GM23338 (cell line): ENCODE measurements at regions not wholly inside any gene's neighbourhood (a gene's known extent, or its start where the extent isn't known, plus 50 kb on each side); places are given as distances from the start of the nearest gene placed in this dataset.
A peak's percentile ranks its signal among the peaks of the same experiment; 100 is the strongest.

Experiments used
- ATAC-seq: fragments of 200-7000 bp; cut with Tn5 transposase; 3 replicates; pipeline ENCODE4 v1.9.1; 2020
- DNase-seq: peaks from one replicate; pipeline ENCODE4 v3.0.0-alpha.2; 2015; ENCODE audit warnings: low spot score
- H2AFZ ChIP-seq: fragments of 200-600 bp; sonication (generic); 2 replicates; pipeline ENCODE4 v1.8.0; 2016; ENCODE audit warnings: antibody characterized with exemption, mild to moderate bottlenecking, moderate library complexity
- H3F3A ChIP-seq: fragments of 200-600 bp; sonication (generic); replicated peaks from 2 replicates; pipeline ENCODE4 v1.8.0; 2017; ENCODE audit warnings: antibody characterized with exemption, mixed run types, low read depth
- H3K27ac ChIP-seq: fragments of 200-600 bp; sonication (generic); 2 replicates; pipeline ENCODE4 v1.6.1; 2016; ENCODE audit warnings: low read depth
- H3K27me3 ChIP-seq: fragments of 200-600 bp; sonication (generic); 2 replicates; pipeline ENCODE4 v1.8.0; 2016; ENCODE audit warnings: mild to moderate bottlenecking, mixed run types, moderate library complexity; ENCODE audit not compliant: insufficient read depth
- H3K36me3 ChIP-seq: fragments of 200-600 bp; sonication (generic); 2 replicates; pipeline ENCODE4 v1.8.0; 2016; ENCODE audit warnings: mild to moderate bottlenecking; ENCODE audit not compliant: insufficient read depth
- H3K4me1 ChIP-seq: fragments of 200-600 bp; sonication (generic); 2 replicates; pipeline ENCODE4 v1.8.0; 2016; ENCODE audit warnings: mild to moderate bottlenecking, moderate library complexity; ENCODE audit not compliant: insufficient read depth
- H3K4me2 ChIP-seq: fragments of 200-600 bp; sonication (generic); 2 replicates; pipeline ENCODE4 v1.7.1; 2017; ENCODE audit warnings: mixed run types
- H3K4me3 ChIP-seq: fragments of 200-600 bp; sonication (generic); 2 replicates; pipeline ENCODE4 v1.6.1; 2016; ENCODE audit warnings: mixed run types
- H3K79me2 ChIP-seq: fragments of 200-600 bp; sonication (generic); replicated peaks from 2 replicates; pipeline ENCODE4 v1.8.0; 2017; ENCODE audit warnings: mild to moderate bottlenecking; ENCODE audit not compliant: insufficient read depth
- H3K9me2 ChIP-seq: fragments of 200-600 bp; sonication (generic); 2 replicates; pipeline ENCODE4 v1.8.0; 2017; ENCODE audit not compliant: insufficient read depth
- H4K20me1 ChIP-seq: fragments of 200-600 bp; sonication (generic); replicated peaks from 2 replicates; pipeline ENCODE4 v1.8.0; 2017; ENCODE audit warnings: mild to moderate bottlenecking; ENCODE audit not compliant: insufficient read depth
- H3K27ac Mint-ChIP-seq: 2 replicates; pipeline ENCODE4 v1.8.0; 2020; ENCODE audit warnings: inconsistent platforms, mild to moderate bottlenecking, moderate library complexity, mixed read lengths
- H3K27me3 Mint-ChIP-seq: 3 replicates; pipeline ENCODE4 v1.8.0; 2022; ENCODE audit warnings: low read depth, mild to moderate bottlenecking, moderate library complexity, mixed read lengths, inconsistent platforms; ENCODE audit not compliant: insufficient read depth, poor library complexity
- H3K36me3 Mint-ChIP-seq: 3 replicates; pipeline ENCODE4 v1.8.0; 2021; ENCODE audit warnings: low read depth, mild to moderate bottlenecking, inconsistent platforms, moderate library complexity, mixed read lengths
- H3K4me1 Mint-ChIP-seq: 3 replicates; pipeline ENCODE4 v1.8.0; 2020; ENCODE audit warnings: mild to moderate bottlenecking, inconsistent platforms, mixed read lengths
- H3K4me3 Mint-ChIP-seq: 3 replicates; pipeline ENCODE4 v1.8.0; 2021; ENCODE audit warnings: moderate library complexity, mild to moderate bottlenecking, inconsistent platforms, mixed read lengths
- H3K9me3 Mint-ChIP-seq: 3 replicates; pipeline ENCODE4 v1.8.0; 2020; ENCODE audit warnings: moderate library complexity, mild to moderate bottlenecking, inconsistent platforms, mixed read lengths
- EZH2 ChIP-seq: fragments of 200-600 bp; sonication (generic); IDR thresholded peaks from one replicate; pipeline ENCODE4 v1.8.0; 2017; ENCODE audit warnings: antibody characterized with exemption, mild to moderate bottlenecking, low read depth; ENCODE audit not compliant: unreplicated experiment
- NANOG ChIP-seq: IDR thresholded peaks from 2 replicates; pipeline ENCODE4 v1.6.1; 2016; ENCODE audit warnings: antibody characterized with exemption, borderline replicate concordance
- STAT1 ChIP-seq: IDR thresholded peaks from one replicate; pipeline ENCODE4 v1.6.1; 2016; ENCODE audit warnings: antibody characterized with exemption; ENCODE audit not compliant: unreplicated experiment
- ZNF114 ChIP-seq: fragments of 250-450 bp; sonication (Bioruptor Pico); IDR thresholded peaks from 2 replicates; pipeline ENCODE4 v1.5.0; 2020; ENCODE audit warnings: mild to moderate bottlenecking, moderate library complexity
- ZNF331 ChIP-seq: fragments of 250-450 bp; sonication (Bioruptor Pico); IDR thresholded peaks from 2 replicates; pipeline ENCODE4 v1.5.0; 2020; ENCODE audit warnings: low read depth, mild to moderate bottlenecking, moderate library complexity
- TF ChIP-seq, protein P1 (sequence below): fragments of 250-450 bp; sonication (Bioruptor Pico); IDR thresholded peaks from 2 replicates; pipeline ENCODE4 v1.5.0; 2020; ENCODE audit warnings: mild to moderate bottlenecking, moderate library complexity

DNA sequence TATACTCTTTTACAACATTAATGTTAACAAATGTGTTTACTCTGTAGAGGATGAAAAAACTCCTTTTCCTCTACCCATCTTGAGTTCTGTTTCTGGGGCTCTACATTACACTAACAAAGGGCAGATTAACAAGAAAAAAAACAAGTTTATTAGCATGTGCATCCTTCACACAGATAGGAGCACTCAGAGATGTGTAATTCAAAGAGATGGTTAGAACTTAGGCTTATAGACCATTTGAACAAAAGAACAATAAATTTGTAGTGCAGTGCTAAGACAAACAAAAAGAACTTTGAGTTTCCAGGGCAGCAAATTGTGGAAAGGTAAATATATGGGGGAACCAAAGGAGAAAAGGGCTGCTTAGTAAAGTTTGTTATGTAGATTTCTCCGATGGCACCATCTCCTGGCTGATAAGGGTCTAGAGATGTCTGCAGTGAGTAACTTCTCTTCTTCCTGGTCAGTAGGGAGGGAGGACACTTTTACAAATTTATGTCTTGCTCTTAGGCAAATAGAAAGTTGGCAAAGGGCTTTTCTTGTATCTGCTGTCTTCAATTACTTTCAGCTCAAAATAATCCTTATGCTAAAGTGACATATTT, 1249.9 kb upstream of the TENM3 start:
- ATAC-seq (peak; percentile 58), DNase-seq (peak; percentile 4)
- Histone ChIP-seq H4K20me1 (no peaks in the 10 kb centered on the region), H3K27me3 (no peaks in the 10 kb centered on the region), H3K9me2 (no peaks in the 10 kb centered on the region), H3K27ac (no peak overlapping the region), H3K36me3 (no peaks in the 10 kb centered on the region), H3K4me1 (peaks cover 16% of the 10 kb centered on the region), H3K79me2 (no peaks in the 10 kb centered on the region), H3K4me3 (no peak overlapping the region; the same call in 1 of the 2 replicates), H3F3A (no peaks in the 10 kb centered on the region), H3K4me2 (peak overlapping the region; percentile 24), H2AFZ (no peak overlapping the region)
- H3K27me3 Mint-ChIP-seq: peaks cover 2% of the 10 kb centered on the region
- peaks cover 16% of the 10 kb centered on the region for H3K4me1 Mint-ChIP-seq
- H3K27ac Mint-ChIP-seq: no peak overlapping the region
- peaks cover 3% of the 10 kb centered on the region; the same call in 1 of the 3 replicates for H3K9me3 Mint-ChIP-seq
- peaks cover 3% of the 10 kb centered on the region; the same call in 1 of the 3 replicates for H3K36me3 Mint-ChIP-seq
- no peak overlapping the region for H3K4me3 Mint-ChIP-seq
- TF ChIP-seq, protein P1, sequence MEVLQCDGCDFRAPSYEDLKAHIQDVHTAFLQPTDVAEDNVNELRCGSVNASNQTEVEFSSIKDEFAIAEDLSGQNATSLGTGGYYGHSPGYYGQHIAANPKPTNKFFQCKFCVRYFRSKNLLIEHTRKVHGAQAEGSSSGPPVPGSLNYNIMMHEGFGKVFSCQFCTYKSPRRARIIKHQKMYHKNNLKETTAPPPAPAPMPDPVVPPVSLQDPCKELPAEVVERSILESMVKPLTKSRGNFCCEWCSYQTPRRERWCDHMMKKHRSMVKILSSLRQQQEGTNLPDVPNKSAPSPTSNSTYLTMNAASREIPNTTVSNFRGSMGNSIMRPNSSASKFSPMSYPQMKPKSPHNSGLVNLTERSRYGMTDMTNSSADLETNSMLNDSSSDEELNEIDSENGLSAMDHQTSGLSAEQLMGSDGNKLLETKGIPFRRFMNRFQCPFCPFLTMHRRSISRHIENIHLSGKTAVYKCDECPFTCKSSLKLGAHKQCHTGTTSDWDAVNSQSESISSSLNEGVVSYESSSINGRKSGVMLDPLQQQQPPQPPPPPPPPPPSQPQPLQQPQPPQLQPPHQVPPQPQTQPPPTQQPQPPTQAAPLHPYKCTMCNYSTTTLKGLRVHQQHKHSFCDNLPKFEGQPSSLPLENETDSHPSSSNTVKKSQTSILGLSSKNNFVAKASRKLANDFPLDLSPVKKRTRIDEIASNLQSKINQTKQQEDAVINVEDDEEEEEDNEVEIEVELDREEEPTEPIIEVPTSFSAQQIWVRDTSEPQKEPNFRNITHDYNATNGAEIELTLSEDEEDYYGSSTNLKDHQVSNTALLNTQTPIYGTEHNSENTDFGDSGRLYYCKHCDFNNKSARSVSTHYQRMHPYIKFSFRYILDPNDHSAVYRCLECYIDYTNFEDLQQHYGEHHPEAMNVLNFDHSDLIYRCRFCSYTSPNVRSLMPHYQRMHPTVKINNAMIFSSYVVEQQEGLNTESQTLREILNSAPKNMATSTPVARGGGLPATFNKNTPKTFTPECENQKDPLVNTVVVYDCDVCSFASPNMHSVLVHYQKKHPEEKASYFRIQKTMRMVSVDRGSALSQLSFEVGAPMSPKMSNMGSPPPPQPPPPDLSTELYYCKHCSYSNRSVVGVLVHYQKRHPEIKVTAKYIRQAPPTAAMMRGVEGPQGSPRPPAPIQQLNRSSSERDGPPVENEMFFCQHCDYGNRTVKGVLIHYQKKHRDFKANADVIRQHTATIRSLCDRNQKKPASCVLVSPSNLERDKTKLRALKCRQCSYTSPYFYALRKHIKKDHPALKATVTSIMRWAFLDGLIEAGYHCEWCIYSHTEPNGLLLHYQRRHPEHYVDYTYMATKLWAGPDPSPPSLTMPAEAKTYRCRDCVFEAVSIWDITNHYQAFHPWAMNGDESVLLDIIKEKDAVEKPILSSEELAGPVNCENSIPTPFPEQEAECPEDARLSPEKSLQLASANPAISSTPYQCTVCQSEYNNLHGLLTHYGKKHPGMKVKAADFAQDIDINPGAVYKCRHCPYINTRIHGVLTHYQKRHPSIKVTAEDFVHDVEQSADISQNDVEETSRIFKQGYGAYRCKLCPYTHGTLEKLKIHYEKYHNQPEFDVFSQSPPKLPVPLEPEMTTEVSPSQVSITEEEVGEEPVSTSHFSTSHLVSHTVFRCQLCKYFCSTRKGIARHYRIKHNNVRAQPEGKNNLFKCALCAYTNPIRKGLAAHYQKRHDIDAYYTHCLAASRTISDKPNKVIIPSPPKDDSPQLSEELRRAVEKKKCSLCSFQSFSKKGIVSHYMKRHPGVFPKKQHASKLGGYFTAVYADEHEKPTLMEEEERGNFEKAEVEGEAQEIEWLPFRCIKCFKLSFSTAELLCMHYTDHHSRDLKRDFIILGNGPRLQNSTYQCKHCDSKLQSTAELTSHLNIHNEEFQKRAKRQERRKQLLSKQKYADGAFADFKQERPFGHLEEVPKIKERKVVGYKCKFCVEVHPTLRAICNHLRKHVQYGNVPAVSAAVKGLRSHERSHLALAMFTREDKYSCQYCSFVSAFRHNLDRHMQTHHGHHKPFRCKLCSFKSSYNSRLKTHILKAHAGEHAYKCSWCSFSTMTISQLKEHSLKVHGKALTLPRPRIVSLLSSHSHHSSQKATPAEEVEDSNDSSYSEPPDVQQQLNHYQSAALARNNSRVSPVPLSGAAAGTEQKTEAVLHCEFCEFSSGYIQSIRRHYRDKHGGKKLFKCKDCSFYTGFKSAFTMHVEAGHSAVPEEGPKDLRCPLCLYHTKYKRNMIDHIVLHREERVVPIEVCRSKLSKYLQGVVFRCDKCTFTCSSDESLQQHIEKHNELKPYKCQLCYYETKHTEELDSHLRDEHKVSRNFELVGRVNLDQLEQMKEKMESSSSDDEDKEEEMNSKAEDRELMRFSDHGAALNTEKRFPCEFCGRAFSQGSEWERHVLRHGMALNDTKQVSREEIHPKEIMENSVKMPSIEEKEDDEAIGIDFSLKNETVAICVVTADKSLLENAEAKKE: peak; percentile 69; the same call in 1 of the 2 replicates
- TF ChIP-seq ZNF114 (CRISPR knock-in tag): no peak

DNA sequence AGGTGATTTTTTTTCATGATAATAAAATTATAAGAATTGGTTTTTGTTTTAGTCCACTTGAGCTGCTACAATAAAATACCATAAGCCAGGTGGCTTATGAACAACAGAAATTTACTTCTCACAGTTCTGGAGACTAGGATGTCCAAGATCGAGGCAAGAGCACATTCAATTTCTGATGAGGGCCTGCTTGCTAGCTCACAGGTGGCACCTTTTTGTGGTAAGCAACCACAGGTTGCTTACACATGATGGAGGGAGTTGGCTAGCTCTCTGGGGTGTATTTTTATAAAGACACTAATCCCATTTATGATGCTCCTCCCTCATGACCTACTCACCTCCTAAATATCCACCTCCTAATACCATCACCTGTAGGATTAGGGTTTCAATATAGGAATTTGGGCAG, 1248.5 kb upstream of the TENM3 start:
- no peaks in the 10 kb centered on the region for H4K20me1 ChIP-seq
- H3F3A ChIP-seq: no peaks in the 10 kb centered on the region
- no peak for ATAC-seq
- no peaks in the 10 kb centered on the region for H3K79me2 ChIP-seq
- H3K27ac ChIP-seq: no peak overlapping the region
- H3K9me2 ChIP-seq: no peaks in the 10 kb centered on the region
- no peak overlapping the region for H3K27ac Mint-ChIP-seq
- H3K36me3 ChIP-seq: no peaks in the 10 kb centered on the region
- no peak overlapping the region for H3K4me3 Mint-ChIP-seq
- peaks cover 3% of the 10 kb centered on the region; the same call in 1 of the 3 replicates for H3K9me3 Mint-ChIP-seq
- no peak overlapping the region for H3K4me3 ChIP-seq
- no peak overlapping the region for H2AFZ ChIP-seq
- H3K27me3 Mint-ChIP-seq: peaks cover 2% of the 10 kb centered on the region
- peaks cover 3% of the 10 kb centered on the region; the same call in 1 of the 3 replicates for H3K36me3 Mint-ChIP-seq
- H3K4me2 ChIP-seq: no peak overlapping the region
- H3K4me1 Mint-ChIP-seq: peaks cover 16% of the 10 kb centered on the region
- peaks cover 16% of the 10 kb centered on the region for H3K4me1 ChIP-seq
- H3K27me3 ChIP-seq: no peaks in the 10 kb centered on the region
- DNase-seq: no peak
- TF ChIP-seq NANOG: no peak
- no peak for TF ChIP-seq ZNF331
- TF ChIP-seq STAT1: no peak
- no peak for TF ChIP-seq EZH2
- TF ChIP-seq, protein P1: no peak
